Keratinocyte (primary cell): ENCODE measurements at regions not wholly inside any gene's neighbourhood (a gene's known extent, or its start where the extent isn't known, plus 50 kb on each side); places are given as distances from the start of the nearest gene placed in this dataset.

Experiments used
- DNase-seq: peaks from one replicate; pipeline ENCODE4 v3.0.0-alpha.2; 2011; ENCODE audit warnings: low read depth, missing footprints, low spot score
- FAIRE-seq: peaks from 2 replicates; lab custom pipeline; 2011; peaks lifted over from hg19 to GRCh38; lab: Jason Lieb, UNC
- H2AFZ ChIP-seq: 2 replicates; pipeline ENCODE4 v1.6.0; 2012; ENCODE audit warnings: low read length, control low read depth, inconsistent platforms; ENCODE audit not compliant: control insufficient read depth
- H3K27ac ChIP-seq: 2 replicates; pipeline ENCODE4 v1.5.1; 2011; ENCODE audit warnings: low read length; ENCODE audit not compliant: control insufficient read depth, insufficient read depth
- H3K27me3 ChIP-seq: 3 replicates; pipeline ENCODE4 v1.6.0; 2011; ENCODE audit warnings: low read length; ENCODE audit not compliant: control insufficient read depth, insufficient read depth; ENCODE audit errors: extremely low read depth
- H3K36me3 ChIP-seq, 2 experiments: 2 replicates in 1 of 2; 3 replicates in 1 of 2; pipeline ENCODE4 v1.5.1; 2011; ENCODE audit warnings: low read length in 2 of 2, mild to moderate bottlenecking in 1 of 2; ENCODE audit not compliant: control insufficient read depth in 2 of 2, insufficient read depth in 2 of 2; ENCODE audit errors: extremely low read depth in 1 of 2
- H3K4me1 ChIP-seq: 3 replicates; pipeline ENCODE4 v1.5.1; 2011; ENCODE audit warnings: low read length; ENCODE audit not compliant: control insufficient read depth, insufficient read depth; ENCODE audit errors: extremely low read depth
- H3K4me2 ChIP-seq: 3 replicates; pipeline ENCODE4 v1.6.0; 2011; ENCODE audit warnings: low read depth, low read length; ENCODE audit not compliant: control insufficient read depth, insufficient read depth; ENCODE audit errors: extremely low read depth
- H3K4me3 ChIP-seq, 3 experiments: fragments of 200-600 bp in 1 of 3; sonication (generic) in 1 of 3; 2 replicates in 2 of 3; 3 replicates in 1 of 3; pipeline ENCODE4 v1.5.1; 2011 to 2016; ENCODE audit warnings: low read length in 3 of 3, mild to moderate bottlenecking in 3 of 3, control low read depth in 2 of 3, inconsistent platforms in 1 of 3, low read depth in 1 of 3, mixed read lengths in 1 of 3, mixed run types in 1 of 3, moderate library complexity in 1 of 3; ENCODE audit not compliant: control insufficient read depth in 2 of 3, insufficient read depth in 2 of 3; ENCODE audit errors: extremely low read depth in 1 of 3
- H3K79me2 ChIP-seq: 2 replicates; pipeline ENCODE4 v1.6.0; 2012; ENCODE audit warnings: low read length; ENCODE audit not compliant: control insufficient read depth, insufficient read depth
- H3K9ac ChIP-seq: 3 replicates; pipeline ENCODE4 v1.6.0; 2011; ENCODE audit warnings: low read length; ENCODE audit not compliant: control insufficient read depth, insufficient read depth; ENCODE audit errors: extremely low read depth
- H3K9me1 ChIP-seq: 3 replicates; pipeline ENCODE4 v1.6.0; 2011; ENCODE audit warnings: low read length; ENCODE audit not compliant: control insufficient read depth, insufficient read depth; ENCODE audit errors: extremely low read depth
- H3K9me3 ChIP-seq: 2 replicates; pipeline ENCODE4 v1.5.1; 2012; ENCODE audit warnings: low read depth, low read length; ENCODE audit not compliant: control insufficient read depth
- H4K20me1 ChIP-seq: 3 replicates; pipeline ENCODE4 v1.6.0; 2011; ENCODE audit warnings: low read length; ENCODE audit not compliant: control insufficient read depth, insufficient read depth; ENCODE audit errors: extremely low read depth
- EZH2 ChIP-seq: IDR thresholded peaks from one replicate; pipeline ENCODE4 v1.6.1; 2012; ENCODE audit warnings: inconsistent platforms, mild to moderate bottlenecking, low read length, moderate library complexity
- dilution Hi-C: fragments of 300-500 bp; cut with MboI; formaldehyde crosslinking; loops from one replicate; pipeline ENCODE4 v1.7.0; 2020; ENCODE audit warnings: low sequenced_read_pairs; ENCODE audit not compliant: extremely low pct_ligation_motif_present
- TF ChIP-seq, protein P1 (sequence below), 3 experiments: IDR thresholded peaks in 1 of 3; conservative IDR thresholded peaks in 1 of 3; optimal IDR thresholded peaks in 1 of 3; 2 replicates in 2 of 3; 3 replicates in 1 of 3; pipeline versions ENCODE3 to v1.5.1; 2011; ENCODE audit warnings: low read length in 3 of 3, mild to moderate bottlenecking in 3 of 3, moderate library complexity in 2 of 3, control low read depth in 1 of 3, inconsistent platforms in 1 of 3; ENCODE audit not compliant: insufficient read depth in 2 of 3; ENCODE audit errors: extremely low read depth in 1 of 3

DNA sequence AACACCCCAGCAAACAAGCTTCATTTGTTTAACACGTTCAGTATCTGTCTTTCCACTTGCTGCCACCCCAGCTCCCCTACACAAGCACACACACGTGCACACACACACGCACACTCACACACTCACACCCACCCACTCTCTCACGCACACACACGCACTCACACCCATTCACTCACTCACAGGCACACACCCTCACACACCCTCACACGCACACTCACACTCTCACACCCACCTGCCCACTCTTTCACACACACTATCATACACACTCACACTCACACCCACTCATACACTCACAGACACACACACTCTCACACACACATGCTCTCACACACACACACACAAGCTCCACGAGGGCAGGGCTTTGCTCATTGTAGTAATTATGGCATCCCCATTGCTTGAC is 378.8 kb upstream of the SULF2 start:
- Histone ChIP-seq H4K20me1 (no peaks in the 10 kb centered on the region), H3K27me3 (peaks cover 28% of the 10 kb centered on the region), H3K4me1 (no peaks in the 10 kb centered on the region), H3K4me2 (no peak overlapping the region), H3K9me3 (no peaks in the 10 kb centered on the region), H3K79me2 (no peaks in the 10 kb centered on the region), H3K9me1 (no peaks in the 10 kb centered on the region), H3K9ac (no peak overlapping the region), H3K27ac (no peak overlapping the region), H3K36me3 (no peaks in the 10 kb centered on the region), H3K4me3 (no peak overlapping the region), H2AFZ (no peak overlapping the region)
- FAIRE-seq = no peak
- no peak for DNase-seq
- dilution Hi-C loops = no loop called here
- TF ChIP-seq, protein P1, sequence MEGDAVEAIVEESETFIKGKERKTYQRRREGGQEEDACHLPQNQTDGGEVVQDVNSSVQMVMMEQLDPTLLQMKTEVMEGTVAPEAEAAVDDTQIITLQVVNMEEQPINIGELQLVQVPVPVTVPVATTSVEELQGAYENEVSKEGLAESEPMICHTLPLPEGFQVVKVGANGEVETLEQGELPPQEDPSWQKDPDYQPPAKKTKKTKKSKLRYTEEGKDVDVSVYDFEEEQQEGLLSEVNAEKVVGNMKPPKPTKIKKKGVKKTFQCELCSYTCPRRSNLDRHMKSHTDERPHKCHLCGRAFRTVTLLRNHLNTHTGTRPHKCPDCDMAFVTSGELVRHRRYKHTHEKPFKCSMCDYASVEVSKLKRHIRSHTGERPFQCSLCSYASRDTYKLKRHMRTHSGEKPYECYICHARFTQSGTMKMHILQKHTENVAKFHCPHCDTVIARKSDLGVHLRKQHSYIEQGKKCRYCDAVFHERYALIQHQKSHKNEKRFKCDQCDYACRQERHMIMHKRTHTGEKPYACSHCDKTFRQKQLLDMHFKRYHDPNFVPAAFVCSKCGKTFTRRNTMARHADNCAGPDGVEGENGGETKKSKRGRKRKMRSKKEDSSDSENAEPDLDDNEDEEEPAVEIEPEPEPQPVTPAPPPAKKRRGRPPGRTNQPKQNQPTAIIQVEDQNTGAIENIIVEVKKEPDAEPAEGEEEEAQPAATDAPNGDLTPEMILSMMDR (optimal IDR thresholded peaks at IDR 0.05 in 1 of 3, IDR thresholded peaks at IDR 0.05 in 1 of 3, conservative IDR thresholded peaks at IDR 0.05 in 1 of 3; ENCODE audit: extremely low read depth in 1 of 3, insufficient read depth in 2 of 3, low read length in 3 of 3) = no peak

DNA sequence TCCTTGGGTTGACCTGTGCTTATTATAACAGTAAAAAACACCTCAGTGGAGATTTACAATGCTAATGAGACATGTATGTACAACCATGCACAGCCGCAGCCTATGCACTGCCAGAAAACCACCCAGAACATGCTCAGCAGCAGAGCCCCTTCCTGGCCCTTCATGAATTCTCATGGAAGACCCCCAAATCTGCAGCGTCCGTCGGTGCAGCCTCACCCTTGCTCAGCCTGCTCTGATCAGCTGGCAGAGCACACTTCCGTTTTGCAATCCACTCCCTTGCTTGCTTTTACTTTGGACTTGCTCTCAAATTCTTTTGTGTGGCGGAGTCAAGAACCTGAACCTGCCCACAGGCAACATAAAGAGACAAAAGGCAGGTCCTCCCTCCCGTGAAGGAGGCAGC is 378.2 kb upstream of the SULF2 start:
- no peak overlapping the region for H2AFZ ChIP-seq

GRCh38 chr20:48162621-48163020 is 377.3 kb upstream of the SULF2 start:
- FAIRE-seq (no peak), DNase-seq (no peak)
- Histone ChIP-seq H3K9me3 (no peaks in the 10 kb centered on the region), H3K4me1 (no peaks in the 10 kb centered on the region), H3K79me2 (no peaks in the 10 kb centered on the region), H3K9ac (no peak overlapping the region), H4K20me1 (no peaks in the 10 kb centered on the region), H3K36me3 (no peaks in the 10 kb centered on the region), H3K27me3 (peaks cover 28% of the 10 kb centered on the region), H2AFZ (no peak overlapping the region), H3K9me1 (no peaks in the 10 kb centered on the region), H3K4me2 (no peak overlapping the region), H3K4me3 (no peak overlapping the region), H3K27ac (no peak overlapping the region)
- dilution Hi-C loops = no loop called here
- no peak for TF ChIP-seq EZH2
- TF ChIP-seq, protein P1 (optimal IDR thresholded peaks at IDR 0.05 in 1 of 3, IDR thresholded peaks at IDR 0.05 in 1 of 3, conservative IDR thresholded peaks at IDR 0.05 in 1 of 3; ENCODE audit: extremely low read depth in 1 of 3, insufficient read depth in 2 of 3, low read length in 3 of 3) = no peak

More for the DNA sequence above, 378.2 kb upstream of the SULF2 start:
- Histone ChIP-seq H3K4me1 (no peaks in the 10 kb centered on the region), H3K27me3 (peaks cover 28% of the 10 kb centered on the region), H3K9me1 (no peaks in the 10 kb centered on the region), H3K27ac (no peak overlapping the region), H4K20me1 (no peaks in the 10 kb centered on the region), H3K4me2 (no peak overlapping the region), H3K79me2 (no peaks in the 10 kb centered on the region), H3K9ac (no peak overlapping the region), H3K4me3 (no peak overlapping the region), H3K36me3 (no peaks in the 10 kb centered on the region), H3K9me3 (no peaks in the 10 kb centered on the region)
- dilution Hi-C loops = no loop called here
- no peak for TF ChIP-seq EZH2
- FAIRE-seq (no peak), DNase-seq (no peak)
